GM19328 (cell line): ENCODE measurements at regions not wholly inside any gene's neighbourhood (a gene's known extent, or its start where the extent isn't known, plus 50 kb on each side); places are given as distances from the start of the nearest gene placed in this dataset.

Experiments used
- ATAC-seq: cut with Tn5 transposase; IDR thresholded peaks from one replicate; pipeline ENCODE4 v1.9.1; 2021; ENCODE audit warnings: mild to moderate bottlenecking, moderate library complexity; ENCODE audit not compliant: unreplicated experiment

DNA sequence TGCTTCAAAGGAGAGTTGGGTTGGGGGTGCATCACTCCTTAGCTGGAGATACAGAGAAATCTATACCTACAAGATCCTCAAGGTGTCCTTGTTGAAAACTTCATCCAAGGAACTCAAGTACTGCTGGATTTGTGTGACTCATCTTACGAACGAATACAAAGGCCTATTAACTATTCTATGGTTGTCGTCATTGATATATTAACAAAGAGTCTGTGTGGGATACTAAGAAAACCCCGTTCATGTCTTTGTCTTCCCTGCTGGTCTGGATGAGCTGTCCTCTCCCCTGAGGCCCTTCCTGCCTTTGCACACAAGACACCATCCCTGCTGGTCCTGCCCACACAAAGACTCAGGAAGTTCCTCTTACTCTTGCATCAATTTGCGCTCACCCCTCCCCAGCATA lies 54.9 kb upstream of the IRF2 start:
- no peak for ATAC-seq

DNA sequence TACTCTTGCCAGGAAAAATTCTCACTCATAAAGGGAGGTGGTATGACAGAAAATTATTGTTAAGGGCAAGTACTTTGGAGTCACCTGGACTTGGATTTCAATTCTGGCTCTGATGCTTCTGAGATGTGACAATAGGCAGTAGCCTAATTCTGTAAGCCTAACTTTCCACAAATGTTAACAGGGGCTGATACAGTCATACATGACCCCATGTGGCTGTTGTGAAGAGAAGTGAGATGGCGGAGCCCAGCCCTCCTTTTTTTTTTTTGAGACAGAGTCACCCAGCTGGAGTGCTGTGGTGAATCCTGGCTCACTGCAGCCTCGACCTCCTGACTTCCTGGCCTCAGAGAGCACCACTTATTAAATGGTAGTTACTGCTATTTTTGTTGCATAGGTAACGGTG lies 54.4 kb upstream of the IRF2 start:
- no peak for ATAC-seq

DNA sequence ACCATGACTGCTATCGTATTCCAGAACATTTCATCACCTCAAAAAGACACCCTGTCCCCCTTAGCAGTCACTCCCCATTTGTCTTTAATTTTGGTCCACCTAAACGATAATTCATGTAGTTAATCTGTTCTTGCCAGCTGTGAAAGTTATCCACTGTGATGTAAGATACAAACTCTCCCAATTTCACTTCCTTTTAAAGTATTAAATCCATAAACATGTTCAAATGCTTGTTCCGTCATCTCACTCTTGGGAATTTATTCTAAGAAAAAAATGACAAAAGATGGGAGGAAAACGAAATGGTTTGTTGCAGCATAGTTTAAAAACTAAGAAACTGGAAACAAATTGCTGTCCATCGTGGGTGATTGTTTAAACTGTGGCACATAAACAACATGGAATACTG lies 53.7 kb upstream of the IRF2 start:
- ATAC-seq = no peak

DNA sequence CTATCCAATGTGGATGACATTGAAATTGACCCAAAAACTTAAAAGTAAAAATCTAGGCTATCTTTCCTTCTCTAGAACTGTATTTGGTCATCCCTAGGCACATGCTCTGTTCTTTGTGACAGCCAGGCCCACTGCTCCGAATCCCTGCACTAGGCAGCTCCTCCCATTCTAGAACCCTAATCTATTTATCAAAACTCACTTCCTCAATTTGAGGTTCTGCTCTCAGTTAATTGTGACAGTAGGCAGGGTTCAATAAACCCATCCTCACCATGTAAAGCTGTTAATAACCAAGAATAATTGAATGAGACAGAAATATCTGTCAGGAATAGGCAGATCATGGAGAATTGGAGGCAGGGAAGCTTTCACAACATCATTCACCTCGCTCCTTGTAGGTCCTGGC lies 51.9 kb upstream of the IRF2 start:
- ATAC-seq = no peak
